Upper lobe of left lung (tissue), 6 donors: ENCODE measurements at regions not wholly inside any gene's neighbourhood (a gene's known extent, or its start where the extent isn't known, plus 50 kb on each side); places are given as distances from the start of the nearest gene placed in this dataset.

Source experiments
- ATAC-seq, 2 donors: fragments of 200-7000 bp; cut with Tn5 transposase; one replicate each; pipeline ENCODE4 v1.9.1; 2022; ENCODE audit warnings: mild to moderate bottlenecking in 2 of 2, moderate library complexity in 2 of 2; ENCODE audit not compliant: low FRiP score in 2 of 2
- DNase-seq, 2 donors: peaks; one replicate each; pipeline ENCODE4 v3.0.0-alpha.2; 2019 to 2020
- H3K27ac ChIP-seq, 4 donors: fragments of 200-600 bp; sonication (generic); one replicate each; pipeline ENCODE4 v1.5.1; 2016 to 2019
- H3K27me3 ChIP-seq, 4 donors: fragments of 200-600 bp; sonication (generic); one replicate each; pipeline ENCODE4 v1.5.1; 2017 to 2019
- H3K36me3 ChIP-seq, 4 donors: fragments of 200-600 bp; sonication (generic); one replicate each; pipeline ENCODE4 v1.5.1; 2016 to 2019
- H3K4me1 ChIP-seq, 4 donors: fragments of 200-600 bp; sonication (generic); one replicate each; pipeline ENCODE4 v1.5.1; 2018 to 2019
- H3K4me3 ChIP-seq, 4 donors: fragments of 200-600 bp; sonication (generic); one replicate each; pipeline ENCODE4 v1.5.1; 2017 to 2019; ENCODE audit warnings: mild to moderate bottlenecking in 2 of 4, moderate library complexity in 1 of 4
- H3K9me3 ChIP-seq, 4 donors: fragments of 200-600 bp; sonication (generic); one replicate each; pipeline ENCODE4 v1.5.1; 2018 to 2019
- CTCF ChIP-seq, 6 experiments: fragments of 450-650 bp in 4 of 6; fragments of 200-600 bp in 2 of 6; sonication (generic) in 2 of 6; IDR thresholded peaks; one replicate each; pipeline ENCODE4 v1.5.1; 2016 to 2019; ENCODE audit warnings: antibody characterized with exemption in 6 of 6
- EP300 ChIP-seq, 4 donors: sonication (generic); formaldehyde crosslinking; IDR thresholded peaks; one replicate each; pipeline ENCODE4 v1.5.1; 2017; ENCODE audit warnings: antibody characterized with exemption in 4 of 4, control low read depth in 2 of 4
- POLR2A ChIP-seq, 4 donors: fragments of 450-650 bp; IDR thresholded peaks; one replicate each; pipeline ENCODE4 v1.5.1; 2016 to 2017; ENCODE audit warnings: antibody characterized with exemption in 4 of 4, mild to moderate bottlenecking in 2 of 4
- POLR2AphosphoS5 ChIP-seq, 2 donors: sonication (generic); formaldehyde crosslinking; IDR thresholded peaks; one replicate each; pipeline ENCODE4 v1.5.1; 2017; ENCODE audit warnings: antibody characterized with exemption in 2 of 2
- WGBS, 2 donors: methylation state at CpG; one replicate each; pipeline ENCODE4 v1.1.5; 2017 to 2018; 5-methylcytosine and 5-hydroxymethylcytosine counted together
- donor health status: DM: no; HTN: no; CAD: no; lungs with moderate emphysema.
- donor health status: DM: no; HTN: yes; CAD: no; lungs with severe emphysema.

GRCh38 chr5:116778651-116779280 is 204.1 kb upstream of the SEMA6A start:
- H3K27me3 ChIP-seq: no peaks in the 10 kb centered on the region
- DNase-seq (no peak), ATAC-seq (no peak)
- no peak overlapping the region for H3K27ac ChIP-seq
- no peaks in the 10 kb centered on the region for H3K36me3 ChIP-seq
- WGBS, 2 donors: 87 to 89% methylated on average over 2 of the region's 2 CpGs
- H3K4me3 ChIP-seq: no peak overlapping the region
- H3K9me3 ChIP-seq: no peaks in the 10 kb centered on the region
- H3K4me1 ChIP-seq: no peaks in the 10 kb centered on the region
- TF ChIP-seq CTCF (IDR thresholded peaks at IDR 0.05) (no peak), POLR2A (IDR thresholded peaks at IDR 0.05) (no peak), EP300 (IDR thresholded peaks at IDR 0.05) (no peak), POLR2AphosphoS5 (IDR thresholded peaks at IDR 0.05) (no peak)

GRCh38 chr5:116778032-116778431 is 203.4 kb upstream of the SEMA6A start:
- no peaks in the 10 kb centered on the region for H3K9me3 ChIP-seq
- TF ChIP-seq POLR2AphosphoS5 (IDR thresholded peaks at IDR 0.05) (no peak), CTCF (IDR thresholded peaks at IDR 0.05) (no peak), POLR2A (IDR thresholded peaks at IDR 0.05) (no peak), EP300 (IDR thresholded peaks at IDR 0.05) (no peak)

GRCh38 chr5:116773926-116774325 is 199.3 kb upstream of the SEMA6A start:
- 87 to 89% methylated on average over 5 of the region's 5 CpGs for WGBS, 2 donors
- DNase-seq: no peak
- Histone ChIP-seq H3K27me3 (no peaks in the 10 kb centered on the region), H3K4me3 (no peak overlapping the region), H3K36me3 (no peaks in the 10 kb centered on the region), H3K4me1 (peaks cover 0 to 7% (median 5%) of the 10 kb centered on the region in 4 donors), H3K9me3 (no peaks in the 10 kb centered on the region), H3K27ac (no peak overlapping the region)
- TF ChIP-seq POLR2AphosphoS5 (IDR thresholded peaks at IDR 0.05) (no peak), CTCF (IDR thresholded peaks at IDR 0.05) (no peak), POLR2A (IDR thresholded peaks at IDR 0.05) (no peak), EP300 (IDR thresholded peaks at IDR 0.05) (no peak)
- ATAC-seq: no peak

More at GRCh38 chr5:116778032-116778431, 203.4 kb upstream of the SEMA6A start:
- DNase-seq (no peak), ATAC-seq (peak; percentile 11 to 23)
- no peaks in the 10 kb centered on the region for H3K27me3 ChIP-seq
- no peaks in the 10 kb centered on the region for H3K36me3 ChIP-seq
- H3K4me3 ChIP-seq: no peak overlapping the region
- no peak overlapping the region for H3K27ac ChIP-seq
- 49 to 51% methylated on average over 9 to 10 of the region's 10 CpGs for WGBS, 2 donors
- no peaks in the 10 kb centered on the region for H3K4me1 ChIP-seq

GRCh38 chr5:116772806-116773205 is 198.2 kb upstream of the SEMA6A start:
- peaks cover 0 to 7% (median 5%) of the 10 kb centered on the region in 4 donors for H3K4me1 ChIP-seq
- ATAC-seq (no peak), DNase-seq (no peak)
- no peaks in the 10 kb centered on the region for H3K27me3 ChIP-seq
- H3K4me3 ChIP-seq: no peak overlapping the region
- WGBS, 2 donors: 63 to 67% methylated on average over 3 of the region's 3 CpGs
- no peaks in the 10 kb centered on the region for H3K9me3 ChIP-seq
- H3K36me3 ChIP-seq: no peaks in the 10 kb centered on the region
- H3K27ac ChIP-seq: no peak overlapping the region
- TF ChIP-seq POLR2AphosphoS5 (IDR thresholded peaks at IDR 0.05): no peak
- no peak for TF ChIP-seq CTCF (IDR thresholded peaks at IDR 0.05)
- TF ChIP-seq EP300 (IDR thresholded peaks at IDR 0.05): no peak

GRCh38 chr5:116772152-116772501 is 197.5 kb upstream of the SEMA6A start:
- no peak for TF ChIP-seq EP300 (IDR thresholded peaks at IDR 0.05)
- no peak for TF ChIP-seq CTCF (IDR thresholded peaks at IDR 0.05)
- TF ChIP-seq POLR2AphosphoS5 (IDR thresholded peaks at IDR 0.05): no peak
- no peak for TF ChIP-seq POLR2A (IDR thresholded peaks at IDR 0.05)
- Histone ChIP-seq H3K27ac (no peak overlapping the region), H3K4me3 (no peak overlapping the region), H3K36me3 (no peaks in the 10 kb centered on the region), H3K27me3 (no peaks in the 10 kb centered on the region), H3K9me3 (no peaks in the 10 kb centered on the region), H3K4me1 (peaks cover 0 to 7% (median 5%) of the 10 kb centered on the region in 4 donors)
- ATAC-seq (no peak), DNase-seq (no peak)
- 78 to 84% methylated on average over 1 of the region's 1 CpG for WGBS, 2 donors
